Upper lobe of right lung (tissue), 1 donor: ENCODE measurements at regions not wholly inside any gene's neighbourhood (a gene's known extent, or its start where the extent isn't known, plus 50 kb on each side); places are given as distances from the start of the nearest gene placed in this dataset.
"Not testable (repeated sequence)": the region's sequence is repeated elsewhere in the genome, so short reads cannot be mapped to it uniquely, and the experiment has no call there.

Experiments used
- ATAC-seq: fragments of 200-7000 bp; cut with Tn5 transposase; one replicate; pipeline ENCODE4 v1.9.1; 2020; ENCODE audit warnings: mild to moderate bottlenecking, moderate library complexity
- DNase-seq: peaks from one replicate; pipeline ENCODE4 v3.0.0-alpha.2; 2020
- H3K27ac ChIP-seq: fragments of 200-600 bp; one replicate; pipeline ENCODE4 v1.8.0; 2022
- H3K27me3 ChIP-seq: fragments of 200-600 bp; one replicate; pipeline ENCODE4 v1.8.0; 2022; ENCODE audit warnings: mild to moderate bottlenecking
- H3K36me3 ChIP-seq: fragments of 200-600 bp; one replicate; pipeline ENCODE4 v1.8.0; 2022
- H3K4me1 ChIP-seq: fragments of 200-600 bp; one replicate; pipeline ENCODE4 v1.8.0; 2022
- H3K4me3 ChIP-seq: fragments of 200-600 bp; one replicate; pipeline ENCODE4 v1.8.0; 2022; ENCODE audit warnings: mild to moderate bottlenecking
- H3K9me3 ChIP-seq: fragments of 200-600 bp; one replicate; pipeline ENCODE4 v1.8.0; 2022
- CTCF ChIP-seq: fragments of 200-600 bp; IDR thresholded peaks from one replicate; pipeline ENCODE4 v1.8.0; 2022; ENCODE audit warnings: antibody characterized with exemption
- intact Hi-C: fragments of 100-400 bp; cut with DNase I; formaldehyde crosslinking; loops from one replicate; pipeline ENCODE4 v1.11.0; 2022
- donor health status: DM: no; HTN: yes; CAD: no; lungs with severe emphysema.

DNA sequence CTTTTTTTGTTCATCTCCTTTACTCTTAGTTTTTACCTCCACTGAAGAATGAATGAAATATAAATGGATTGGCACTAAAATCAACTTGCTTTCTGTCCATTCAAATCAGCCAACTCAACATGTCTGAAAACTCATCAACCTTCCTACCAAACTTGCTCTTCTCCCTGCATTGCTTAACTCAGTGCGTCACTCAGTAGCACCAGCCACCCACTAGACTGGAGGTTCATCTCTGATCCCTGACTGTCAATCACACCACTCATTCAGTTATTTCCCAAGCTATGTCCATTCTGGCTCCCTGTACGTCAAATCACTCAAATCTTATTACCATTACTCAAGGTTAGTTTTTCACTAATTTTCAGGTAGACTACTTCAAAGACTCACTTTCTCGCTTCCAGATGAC is 75.2 kb upstream of the RBMS1 start:
- H3K36me3 ChIP-seq = no peaks in the 10 kb centered on the region
- no peak for DNase-seq
- peaks cover 10% of the 10 kb centered on the region for H3K4me1 ChIP-seq
- no peaks in the 10 kb centered on the region for H3K9me3 ChIP-seq
- no peak overlapping the region for H3K27ac ChIP-seq
- ATAC-seq = peak; percentile 74
- intact Hi-C loops = no loop called here
- H3K4me3 ChIP-seq = no peak overlapping the region
- no peaks in the 10 kb centered on the region for H3K27me3 ChIP-seq
- TF ChIP-seq CTCF = no peak

- H3K27ac ChIP-seq = no peak overlapping the region
- no peaks in the 10 kb centered on the region for H3K27me3 ChIP-seq
- peaks cover 10% of the 10 kb centered on the region for H3K4me1 ChIP-seq
- DNase-seq = no peak
- no peak overlapping the region for H3K4me3 ChIP-seq
- H3K9me3 ChIP-seq = no peaks in the 10 kb centered on the region
- peak; percentile 83 for ATAC-seq
- intact Hi-C loops = no loop called here
- TF ChIP-seq CTCF = no peak
- no peaks in the 10 kb centered on the region for H3K36me3 ChIP-seq
Measured at GRCh38 chr2:160570376-160570775, 76.8 kb upstream of the RBMS1 start.

DNA sequence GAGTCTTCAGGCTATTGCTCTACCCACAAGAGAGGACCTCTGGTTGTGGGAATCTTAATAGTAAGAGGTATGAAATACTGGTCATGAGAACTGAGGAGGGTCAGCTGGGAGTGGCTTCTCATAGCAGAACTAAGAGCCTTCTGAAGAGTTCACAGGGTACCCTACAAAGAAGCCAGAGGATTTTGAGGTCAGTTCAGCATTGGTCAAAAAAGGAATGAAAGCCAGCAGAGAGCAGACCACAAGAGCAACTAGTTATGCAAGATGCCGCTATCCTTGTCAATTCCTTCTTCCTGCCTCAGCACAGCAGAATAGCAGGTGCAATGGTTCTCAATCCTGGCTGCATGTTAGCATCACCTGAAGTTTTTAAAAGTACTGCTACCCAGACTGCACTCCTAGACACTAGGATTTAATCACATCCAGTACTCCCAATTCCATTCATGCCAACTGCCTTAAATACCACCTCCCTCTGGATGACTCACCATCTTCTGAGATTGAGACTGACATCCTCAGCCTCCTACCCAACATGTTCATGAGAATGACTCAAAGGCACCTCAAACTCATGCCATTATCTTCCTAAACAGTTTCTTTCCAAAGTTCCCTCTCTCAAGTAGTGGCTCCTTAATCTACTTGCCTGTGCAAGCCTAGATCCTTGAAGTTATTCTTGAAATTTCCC is 81.0 kb upstream of the RBMS1 start:
- intact Hi-C loops = no loop called here
- peak; percentile 40 for ATAC-seq
- TF ChIP-seq CTCF = no peak

DNA sequence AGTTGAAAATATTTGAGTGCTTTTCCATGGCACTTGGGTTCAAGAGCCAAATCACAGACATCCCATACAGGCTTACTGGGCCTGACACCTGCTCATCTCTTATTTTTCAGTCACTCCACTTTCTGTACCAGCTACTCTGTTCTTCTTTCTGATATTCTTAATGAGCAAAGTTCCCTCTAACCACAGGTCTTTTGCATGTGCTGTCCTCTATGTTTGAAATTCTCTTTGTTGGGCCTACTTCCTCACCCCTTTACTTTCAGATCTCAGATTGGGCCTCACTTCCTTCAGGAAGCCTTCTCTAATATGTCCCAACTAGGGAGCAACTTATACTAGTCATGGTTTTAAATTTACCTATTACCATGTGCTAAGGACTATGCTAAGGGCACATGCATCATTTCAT is 81.8 kb upstream of the RBMS1 start:
- no peaks in the 10 kb centered on the region for H3K9me3 ChIP-seq
- ATAC-seq = peak; percentile 8
- peaks cover 9% of the 10 kb centered on the region for H3K4me1 ChIP-seq
- intact Hi-C loops = no loop called here
- no peak for TF ChIP-seq CTCF
- DNase-seq = no peak
- no peak overlapping the region for H3K4me3 ChIP-seq
- no peak overlapping the region for H3K27ac ChIP-seq
- H3K27me3 ChIP-seq = no peaks in the 10 kb centered on the region
- no peaks in the 10 kb centered on the region for H3K36me3 ChIP-seq

More for the DNA sequence above, 81.0 kb upstream of the RBMS1 start:
- Histone ChIP-seq H3K27ac (no peak overlapping the region), H3K36me3 (no peaks in the 10 kb centered on the region), H3K4me3 (no peak overlapping the region), H3K4me1 (peaks cover 9% of the 10 kb centered on the region), H3K9me3 (no peaks in the 10 kb centered on the region), H3K27me3 (no peaks in the 10 kb centered on the region)
- DNase-seq = no peak

DNA sequence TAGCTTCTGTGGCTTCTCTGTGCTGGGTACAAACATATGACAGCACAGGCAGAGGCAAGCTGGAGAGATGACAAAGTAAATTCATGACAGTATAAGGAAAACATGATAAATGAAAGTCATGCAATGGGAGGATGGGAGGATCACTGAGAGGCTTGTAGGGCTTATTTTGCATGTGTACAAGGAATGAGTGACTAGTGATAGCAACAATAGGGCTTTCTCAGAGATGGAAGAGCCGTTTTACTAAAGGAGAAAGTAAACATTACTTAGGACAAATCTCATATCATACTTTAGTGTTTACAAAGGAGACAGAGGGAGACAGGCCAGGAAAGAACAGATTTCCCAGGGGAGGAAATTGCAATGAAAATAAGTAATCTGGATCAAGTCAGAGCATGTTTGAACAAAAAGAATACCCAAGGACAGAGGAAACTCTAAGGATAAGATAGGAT is 82.5 kb upstream of the RBMS1 start:
- Histone ChIP-seq H3K27me3 (no peaks in the 10 kb centered on the region), H3K36me3 (no peaks in the 10 kb centered on the region), H3K9me3 (no peaks in the 10 kb centered on the region), H3K4me1 (peaks cover 9% of the 10 kb centered on the region), H3K27ac (no peak overlapping the region), H3K4me3 (no peak overlapping the region)
- intact Hi-C loops = no loop called here
- no peak for DNase-seq
- no peak for ATAC-seq
- no peak for TF ChIP-seq CTCF

DNA sequence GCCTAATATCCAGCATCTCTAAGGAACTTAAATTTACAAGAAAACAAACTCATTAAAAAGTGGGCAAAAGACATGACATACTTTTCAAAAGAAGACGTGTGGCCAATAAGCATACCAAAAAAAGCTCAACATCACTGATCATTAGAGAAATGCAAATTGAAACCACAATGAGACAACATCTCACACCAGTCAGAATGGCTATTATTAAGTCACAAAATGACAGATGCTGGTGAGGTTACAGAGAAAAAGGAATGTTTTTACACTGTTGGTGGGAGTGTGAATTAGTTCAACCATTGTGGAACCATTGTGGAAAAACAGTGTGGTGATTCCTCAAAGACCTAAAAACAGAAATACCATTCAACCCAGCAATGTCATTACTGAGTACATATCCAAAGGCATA is 83.5 kb upstream of the RBMS1 start:
- DNase-seq, H3K4me3 ChIP-seq, intact Hi-C loops, H3K9me3 ChIP-seq, H3K27me3 ChIP-seq, H3K4me1 ChIP-seq, H3K27ac ChIP-seq, ATAC-seq, H3K36me3 ChIP-seq: not testable (repeated sequence)
